ENCODE measurements at regions not wholly inside any gene's neighbourhood (a gene's known extent, or its start where the extent isn't known, plus 50 kb on each side); places are given as distances from the start of the nearest gene placed in this dataset.
A peak's percentile ranks its signal among the peaks of the same experiment; 100 is the strongest.
"Not testable (repeated sequence)": the region's sequence is repeated elsewhere in the genome, so short reads cannot be mapped to it uniquely, and the experiment has no call there.

DNA sequence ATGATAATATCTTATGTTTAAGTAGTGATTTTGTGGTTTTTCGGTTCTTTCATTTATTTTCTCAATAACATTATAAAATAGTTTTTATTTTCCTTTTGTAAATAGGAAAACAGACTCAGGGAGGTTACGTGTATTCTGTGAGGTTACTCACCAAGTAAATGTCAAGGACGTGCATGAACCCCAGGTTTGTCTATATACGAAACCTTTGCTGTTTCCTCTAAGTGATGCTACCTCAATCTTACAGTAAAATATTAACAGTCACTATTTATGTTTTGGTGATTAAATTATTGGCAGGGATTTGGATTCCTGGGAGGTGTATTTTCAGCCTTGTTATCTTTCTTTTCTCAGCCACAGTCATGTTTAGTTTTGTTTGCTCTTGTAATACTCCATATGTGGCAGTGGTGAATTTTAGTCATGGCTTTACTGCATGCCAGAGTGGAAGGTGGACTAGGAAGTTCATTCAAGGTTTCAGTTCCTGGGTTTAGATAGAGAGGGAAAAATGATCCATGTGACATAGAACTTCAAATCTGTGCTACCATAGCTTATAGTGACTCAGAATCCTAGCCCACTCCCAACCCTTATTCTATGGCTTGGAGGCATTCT, 139.9 kb downstream of the ARL4A start:
- DNase-seq (ENCODE audit: low read depth in 2 of 2): peak in 1 of 2 donors; percentile 25

GRCh38 chr7:12827920-12828319, 140.5 kb downstream of the ARL4A start:
- DNase-seq (ENCODE audit: low read depth in 2 of 2): no peak

DNA sequence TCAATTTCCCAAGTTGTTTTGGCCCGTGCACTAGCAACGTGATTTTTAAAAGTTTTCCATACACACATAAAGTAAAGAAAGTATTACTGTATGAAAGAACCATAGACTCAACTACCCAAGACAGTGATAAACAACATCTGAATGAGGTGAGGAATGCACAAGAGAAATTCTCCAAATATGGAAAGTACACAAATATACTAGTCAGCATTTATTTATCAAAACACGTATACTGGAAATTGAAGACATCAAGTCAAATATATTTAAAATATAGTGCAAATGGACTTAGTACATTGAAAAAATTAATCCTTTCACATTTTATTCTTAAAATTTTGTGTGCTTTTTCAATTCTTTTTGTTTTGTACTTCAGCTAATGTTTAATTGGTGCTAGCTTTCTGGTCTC, 143.6 kb downstream of the ARL4A start:
- DNase-seq (ENCODE audit: low read depth in 2 of 2): no peak

DNA sequence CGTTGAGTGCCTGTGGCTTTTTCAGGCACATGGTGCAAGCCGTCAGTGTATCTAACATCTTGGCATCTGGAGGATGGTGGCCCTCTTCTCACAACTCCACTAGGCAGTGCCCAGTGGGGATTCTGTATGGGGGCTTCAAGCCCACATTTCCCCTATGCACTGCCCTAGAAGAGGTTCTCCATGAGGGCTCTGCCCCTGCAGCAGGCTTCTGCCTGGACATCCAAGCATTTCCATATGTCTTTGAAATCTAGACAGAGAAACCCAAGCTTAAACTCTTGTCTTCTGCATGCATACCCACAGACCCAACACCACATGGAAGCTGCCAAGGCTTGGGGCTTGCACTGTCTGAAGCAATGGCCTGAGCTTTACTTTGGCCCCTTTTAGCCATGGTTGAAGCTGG, 146.4 kb downstream of the ARL4A start:
- no peak for DNase-seq (ENCODE audit: low read depth in 2 of 2)

- no peak for DNase-seq (ENCODE audit: low read depth in 2 of 2)
Measured at GRCh38 chr7:12834782-12835181, 147.3 kb downstream of the ARL4A start.

- no peak for DNase-seq (ENCODE audit: low read depth in 2 of 2)
Measured at GRCh38 chr7:12839508-12840153, 152.2 kb downstream of the ARL4A start.

- not testable (repeated sequence) for DNase-seq (ENCODE audit: low read depth in 2 of 2)
Measured at GRCh38 chr7:12844732-12845131, 157.3 kb downstream of the ARL4A start.

GRCh38 chr7:12847001-12847400, 159.6 kb downstream of the ARL4A start:
- DNase-seq (ENCODE audit: low read depth in 2 of 2): no peak

DNA sequence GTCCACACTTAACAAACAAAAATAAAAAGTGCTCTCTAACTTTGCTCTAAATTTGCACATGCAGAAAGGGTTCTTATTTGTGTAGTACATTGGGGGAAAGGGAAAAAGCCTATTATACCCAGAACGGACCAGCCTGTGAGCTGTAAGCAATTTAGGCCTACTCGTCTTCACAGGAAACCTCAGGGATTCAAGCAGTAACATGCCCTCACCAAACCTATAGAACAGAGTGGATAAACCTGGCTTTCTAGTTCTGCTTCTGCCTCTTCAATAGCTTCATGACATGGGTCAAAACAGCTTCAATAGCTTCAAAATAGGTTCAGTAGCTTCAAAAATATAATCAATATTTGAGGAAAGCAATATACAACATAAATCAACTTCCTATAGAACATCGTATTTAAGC, 163.7 kb downstream of the ARL4A start:
- no peak for DNase-seq (ENCODE audit: low read depth in 2 of 2)

DNA sequence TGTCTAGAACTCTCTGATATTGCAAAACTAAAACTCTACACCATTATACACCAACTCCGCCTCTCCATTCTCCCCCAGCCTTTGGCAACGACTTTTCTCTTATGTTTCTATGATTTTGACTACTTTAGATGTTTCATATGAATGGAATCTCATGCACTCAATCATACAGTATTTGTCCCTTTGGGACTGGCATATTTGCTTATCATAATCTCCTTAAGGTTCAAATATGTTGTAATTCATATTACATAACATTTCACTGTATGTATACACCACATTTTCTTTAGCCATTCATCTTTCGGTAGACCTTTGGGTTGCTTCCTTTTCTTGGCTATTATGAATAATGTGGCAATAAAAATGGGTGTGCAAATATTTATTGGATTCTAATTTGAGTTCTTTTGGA, 164.4 kb downstream of the ARL4A start:
- no peak for DNase-seq (ENCODE audit: low read depth in 2 of 2)

GRCh38 chr7:12855036-12855435, 167.6 kb downstream of the ARL4A start:
- DNase-seq (ENCODE audit: low read depth in 2 of 2): peak; percentile 91 to 97

DNA sequence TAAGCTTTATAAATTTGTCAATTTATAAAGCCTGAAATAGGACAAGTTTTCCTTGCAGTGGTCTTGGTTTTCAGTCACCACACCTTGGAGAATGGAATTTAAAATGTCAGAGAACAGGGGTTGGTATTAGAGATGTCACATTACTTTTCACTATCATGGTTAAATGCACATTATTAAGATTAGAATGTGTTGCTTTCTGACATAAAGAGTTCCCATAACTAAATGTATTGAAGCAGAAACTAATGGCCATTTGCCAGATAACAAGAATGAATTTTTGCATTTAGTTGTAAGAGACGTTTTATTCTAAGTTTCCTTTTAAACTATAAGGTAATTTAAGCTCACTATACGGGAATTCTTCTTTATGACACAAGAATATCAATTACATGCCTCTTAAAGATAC, 172.3 kb downstream of the ARL4A start:
- no peak for DNase-seq (ENCODE audit: low read depth in 2 of 2)

GRCh38 chr7:12861070-12861469, 173.6 kb downstream of the ARL4A start:
- peak; percentile 99 to 100 for DNase-seq (ENCODE audit: low read depth in 2 of 2)

GRCh38 chr7:12862146-12862545, 174.7 kb downstream of the ARL4A start:
- no peak for DNase-seq (ENCODE audit: low read depth in 2 of 2)

- no peak for DNase-seq (ENCODE audit: low read depth in 2 of 2)
Measured at GRCh38 chr7:12864470-12865046, 177.1 kb downstream of the ARL4A start.

GRCh38 chr7:12865593-12865992, 178.2 kb downstream of the ARL4A start:
- no peak for DNase-seq (ENCODE audit: low read depth in 2 of 2)

DNA sequence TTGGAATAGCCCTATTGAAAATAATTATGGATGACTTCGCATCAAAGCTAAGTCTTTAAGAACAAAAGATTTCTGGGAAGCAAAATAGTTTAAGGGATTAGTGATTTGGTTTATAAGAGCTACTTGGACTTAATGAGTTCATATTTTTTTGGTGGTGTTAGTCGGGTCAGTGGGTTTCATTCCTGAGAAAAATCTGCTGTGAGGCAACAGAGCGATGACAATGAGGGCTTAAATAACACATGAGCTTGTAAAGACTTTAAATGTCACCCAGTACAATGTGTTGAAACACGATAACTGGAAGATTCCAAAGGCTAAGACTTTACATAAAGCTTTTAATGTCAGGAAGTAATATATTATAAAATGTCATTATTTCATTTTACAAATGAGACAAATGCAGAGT, 178.8 kb downstream of the ARL4A start:
- DNase-seq (ENCODE audit: low read depth in 2 of 2): no peak

DNA sequence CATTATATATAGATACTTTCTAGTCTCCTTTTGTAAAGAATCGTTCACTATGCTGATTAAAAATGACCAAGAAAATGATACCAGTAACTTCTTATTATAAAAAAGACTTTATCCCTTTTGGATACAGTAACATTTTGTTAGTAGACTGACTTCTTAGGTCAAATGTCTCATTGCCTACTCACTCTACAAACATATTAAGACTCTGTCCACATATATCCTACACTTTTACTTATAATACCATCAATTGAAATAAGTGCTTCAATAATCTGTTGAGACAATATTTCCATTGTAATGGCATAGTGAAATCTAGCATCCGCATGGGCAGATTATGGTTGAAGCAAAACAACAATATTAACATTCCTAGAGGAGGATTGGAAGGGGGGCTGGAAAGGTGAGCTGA, 180.6 kb downstream of the ARL4A start:
- no peak for DNase-seq (ENCODE audit: low read depth in 2 of 2)

DNA sequence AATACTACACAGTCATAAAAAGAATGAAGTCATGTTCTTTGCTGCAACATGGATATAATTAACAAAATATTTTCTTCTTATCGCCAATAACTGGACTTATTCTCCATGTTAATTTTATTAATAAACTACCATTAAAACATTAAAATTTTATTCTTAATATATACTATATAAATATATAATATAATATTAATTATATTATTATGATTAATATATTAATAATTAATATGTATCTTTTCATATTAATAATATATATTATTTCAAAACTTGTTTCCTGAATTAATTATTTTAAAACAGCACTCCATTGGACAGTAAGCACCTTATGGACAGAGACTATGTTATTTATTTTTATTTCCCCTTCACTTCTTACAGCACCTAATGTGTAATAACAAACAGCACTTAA, 182.8 kb downstream of the ARL4A start:
- DNase-seq (ENCODE audit: low read depth in 2 of 2): no peak

GRCh38 chr7:12872487-12872886, 185.1 kb downstream of the ARL4A start:
- no peak for DNase-seq (ENCODE audit: low read depth in 2 of 2)

DNA sequence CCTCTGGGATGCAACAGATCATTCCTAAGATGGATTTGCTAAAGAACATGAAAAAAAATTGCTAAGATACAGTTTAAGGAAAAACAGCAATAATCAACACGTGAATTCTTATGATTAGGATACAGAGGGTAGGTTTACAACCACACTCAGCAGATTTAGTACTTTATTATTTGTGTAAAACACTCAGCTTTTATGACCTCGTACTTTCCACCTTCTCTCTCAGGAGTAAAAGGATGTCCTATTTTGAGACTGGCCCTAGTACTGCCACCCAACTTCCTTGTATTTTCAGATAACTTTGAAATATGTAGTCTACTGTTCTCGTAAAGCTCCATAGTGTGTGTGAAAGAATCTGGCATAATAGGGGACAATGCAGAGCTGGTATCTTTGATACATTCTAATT, 186.1 kb downstream of the ARL4A start:
- DNase-seq (ENCODE audit: low read depth in 2 of 2): no peak

- no peak for DNase-seq (ENCODE audit: low read depth in 2 of 2)
Measured at GRCh38 chr7:12879139-12879538, 191.7 kb downstream of the ARL4A start.

GRCh38 chr7:12881712-12882111, 194.3 kb downstream of the ARL4A start:
- DNase-seq (ENCODE audit: low read depth in 2 of 2): no peak
